Liver (tissue), 3 donors: ENCODE measurements at regions not wholly inside any gene's neighbourhood (a gene's known extent, or its start where the extent isn't known, plus 50 kb on each side); places are given as distances from the start of the nearest gene placed in this dataset.

Experiments used
- CTCF ChIP-seq: fragments of 150-350 bp; IDR thresholded peaks from 2 replicates; pipeline ENCODE4 v1.5.1; 2017; ENCODE audit warnings: improper control_type of control experiment, low read depth, low read length; ENCODE audit not compliant: missing input control
- EGR1 ChIP-seq, 2 donors: IDR thresholded peaks; 2 replicates each; pipeline ENCODE4 v1.6.1; 2016 to 2018; ENCODE audit warnings: antibody characterized with exemption in 2 of 2, low read depth in 2 of 2
- FOXA1 ChIP-seq: IDR thresholded peaks from 2 replicates; pipeline ENCODE4 v1.6.1; 2016; ENCODE audit warnings: antibody characterized with exemption
- TF ChIP-seq, protein P1 (sequence below): IDR thresholded peaks from 2 replicates; pipeline ENCODE4 v1.6.1; 2016; ENCODE audit warnings: antibody characterized with exemption
- donor health status: healthy.
- donor health status: healthy.

- TF ChIP-seq CTCF, result no peak
- no peak for TF ChIP-seq FOXA1
- TF ChIP-seq, protein P1, sequence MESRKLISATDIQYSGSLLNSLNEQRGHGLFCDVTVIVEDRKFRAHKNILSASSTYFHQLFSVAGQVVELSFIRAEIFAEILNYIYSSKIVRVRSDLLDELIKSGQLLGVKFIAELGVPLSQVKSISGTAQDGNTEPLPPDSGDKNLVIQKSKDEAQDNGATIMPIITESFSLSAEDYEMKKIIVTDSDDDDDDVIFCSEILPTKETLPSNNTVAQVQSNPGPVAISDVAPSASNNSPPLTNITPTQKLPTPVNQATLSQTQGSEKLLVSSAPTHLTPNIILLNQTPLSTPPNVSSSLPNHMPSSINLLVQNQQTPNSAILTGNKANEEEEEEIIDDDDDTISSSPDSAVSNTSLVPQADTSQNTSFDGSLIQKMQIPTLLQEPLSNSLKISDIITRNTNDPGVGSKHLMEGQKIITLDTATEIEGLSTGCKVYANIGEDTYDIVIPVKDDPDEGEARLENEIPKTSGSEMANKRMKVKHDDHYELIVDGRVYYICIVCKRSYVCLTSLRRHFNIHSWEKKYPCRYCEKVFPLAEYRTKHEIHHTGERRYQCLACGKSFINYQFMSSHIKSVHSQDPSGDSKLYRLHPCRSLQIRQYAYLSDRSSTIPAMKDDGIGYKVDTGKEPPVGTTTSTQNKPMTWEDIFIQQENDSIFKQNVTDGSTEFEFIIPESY, result no peak
- no peak for TF ChIP-seq EGR1 (IDR thresholded peaks at IDR 0.05; ENCODE audit: low read depth in 2 of 2)
These were observed 82.9 kb downstream of the C5orf15 start for GRCh38 chr5:133885566-133885965.
